Sciatic nerve (tissue), 2 donors: ENCODE measurements at regions not wholly inside any gene's neighbourhood (a gene's known extent, or its start where the extent isn't known, plus 50 kb on each side); places are given as distances from the start of the nearest gene placed in this dataset.
"Not testable (repeated sequence)": the region's sequence is repeated elsewhere in the genome, so short reads cannot be mapped to it uniquely, and the experiment has no call there.

Experiments
- ATAC-seq: fragments of 200-7000 bp; cut with Tn5 transposase; one replicate; pipeline ENCODE4 v1.9.1; 2020; ENCODE audit warnings: mild to moderate bottlenecking, moderate library complexity
- DNase-seq: peaks from one replicate; pipeline ENCODE4 v3.0.0-alpha.2; 2020; ENCODE audit warnings: low spot score
- intact Hi-C: fragments of 100-400 bp; cut with DNase I; formaldehyde crosslinking; loops from one replicate; pipeline ENCODE4 v1.14.2; 2022
- donor health status: DM: no; HTN: no; CAD: no.
- donor health status: DM: no; HTN: no; CAD: no.

- ATAC-seq, result no peak
- intact Hi-C loops, result no loop called here
- no peak for DNase-seq
These were observed 511.3 kb downstream of the EDEM1 start for GRCh38 chr3:5698851-5699250.

GRCh38 chr3:5699313-5699712 lies 511.8 kb downstream of the EDEM1 start:
- intact Hi-C loops, result no loop called here
- DNase-seq, result no peak
- ATAC-seq, result no peak

- ATAC-seq, result no peak
- intact Hi-C loops, result no loop called here
- no peak for DNase-seq
These were observed 512.3 kb downstream of the EDEM1 start for GRCh38 chr3:5699811-5700210.

- intact Hi-C loops, ATAC-seq, DNase-seq: not testable (repeated sequence)
These were observed 513.5 kb downstream of the EDEM1 start for GRCh38 chr3:5701005-5701404.

GRCh38 chr3:5707794-5708193 lies 520.3 kb downstream of the EDEM1 start:
- intact Hi-C loops, result no loop called here
- ATAC-seq, result no peak
- no peak for DNase-seq

- DNase-seq (no peak), ATAC-seq (no peak)
- intact Hi-C loops, result no loop called here
These were observed 522.2 kb downstream of the EDEM1 start for GRCh38 chr3:5709714-5710113.

- intact Hi-C loops, result no loop called here
- no peak for ATAC-seq
- no peak for DNase-seq
These were observed 523.2 kb downstream of the EDEM1 start for GRCh38 chr3:5710718-5711117.

GRCh38 chr3:5717254-5717653 lies 529.7 kb downstream of the EDEM1 start:
- ATAC-seq (no peak), DNase-seq (no peak)
- intact Hi-C loops, result no loop called here

- not testable (repeated sequence) for ATAC-seq
These were observed 532.2 kb downstream of the EDEM1 start for GRCh38 chr3:5719668-5720067.

GRCh38 chr3:5725801-5726200 lies 538.3 kb downstream of the EDEM1 start:
- ATAC-seq (no peak), DNase-seq (no peak)
- intact Hi-C loops, result no loop called here

More at GRCh38 chr3:5719668-5720067, 532.2 kb downstream of the EDEM1 start:
- intact Hi-C loops, DNase-seq: not testable (repeated sequence)

GRCh38 chr3:5726621-5727020 lies 539.1 kb downstream of the EDEM1 start:
- DNase-seq (no peak), ATAC-seq (no peak)
- intact Hi-C loops, result no loop called here

- ATAC-seq, result no peak
- no peak for DNase-seq
- intact Hi-C loops, result no loop called here
These were observed 540.4 kb downstream of the EDEM1 start for GRCh38 chr3:5727743-5728484.

- ATAC-seq (no peak), DNase-seq (no peak)
- intact Hi-C loops, result no loop called here
These were observed 542.3 kb downstream of the EDEM1 start for GRCh38 chr3:5729852-5730251.

GRCh38 chr3:5731100-5731499 lies 543.6 kb downstream of the EDEM1 start:
- intact Hi-C loops, result no loop called here
- DNase-seq (no peak), ATAC-seq (no peak)

- DNase-seq (no peak), ATAC-seq (no peak)
- intact Hi-C loops, result no loop called here
These were observed 544.6 kb downstream of the EDEM1 start for GRCh38 chr3:5732081-5732480.

- intact Hi-C loops, result no loop called here
- ATAC-seq (no peak), DNase-seq (no peak)
These were observed 546.5 kb downstream of the EDEM1 start for GRCh38 chr3:5733995-5734394.

- no peak for DNase-seq
- intact Hi-C loops, result no loop called here
- no peak for ATAC-seq
These were observed 548.4 kb downstream of the EDEM1 start for GRCh38 chr3:5735896-5736295.

GRCh38 chr3:5739299-5739935 lies 551.9 kb downstream of the EDEM1 start:
- DNase-seq (no peak), ATAC-seq (no peak)
- intact Hi-C loops, result no loop called here

GRCh38 chr3:5739949-5740348 lies 552.4 kb downstream of the EDEM1 start:
- no peak for DNase-seq
- ATAC-seq, result no peak
- intact Hi-C loops, result no loop called here

- no peak for DNase-seq
- ATAC-seq, result no peak
- intact Hi-C loops, result no loop called here
These were observed 553.5 kb downstream of the EDEM1 start for GRCh38 chr3:5741017-5741416.

- no peak for ATAC-seq
These were observed 562.6 kb downstream of the EDEM1 start for GRCh38 chr3:5750091-5750490.

More at GRCh38 chr3:5750091-5750490, 562.6 kb downstream of the EDEM1 start:
- intact Hi-C loops, result no loop called here
- DNase-seq, result no peak
